PC-9 (cell line): ENCODE measurements at regions not wholly inside any gene's neighbourhood (a gene's known extent, or its start where the extent isn't known, plus 50 kb on each side); places are given as distances from the start of the nearest gene placed in this dataset.

Source experiments
- EZH2 ChIP-seq: fragments of 200-600 bp; sonication (generic); IDR thresholded peaks from 2 replicates; pipeline ENCODE4 v1.8.0; 2017; ENCODE audit warnings: antibody characterized with exemption, low read depth
- TF ChIP-seq, protein P1 (sequence below): fragments of 200-600 bp; sonication (generic); conservative IDR thresholded peaks from 2 replicates; pipeline ENCODE4 v1.6.1; 2017; ENCODE audit warnings: mixed run types, antibody characterized with exemption, mild to moderate bottlenecking, moderate library complexity

GRCh38 chr22:26974914-26975803 lies 317.8 kb downstream of the MIAT start:
- TF ChIP-seq, protein P1, sequence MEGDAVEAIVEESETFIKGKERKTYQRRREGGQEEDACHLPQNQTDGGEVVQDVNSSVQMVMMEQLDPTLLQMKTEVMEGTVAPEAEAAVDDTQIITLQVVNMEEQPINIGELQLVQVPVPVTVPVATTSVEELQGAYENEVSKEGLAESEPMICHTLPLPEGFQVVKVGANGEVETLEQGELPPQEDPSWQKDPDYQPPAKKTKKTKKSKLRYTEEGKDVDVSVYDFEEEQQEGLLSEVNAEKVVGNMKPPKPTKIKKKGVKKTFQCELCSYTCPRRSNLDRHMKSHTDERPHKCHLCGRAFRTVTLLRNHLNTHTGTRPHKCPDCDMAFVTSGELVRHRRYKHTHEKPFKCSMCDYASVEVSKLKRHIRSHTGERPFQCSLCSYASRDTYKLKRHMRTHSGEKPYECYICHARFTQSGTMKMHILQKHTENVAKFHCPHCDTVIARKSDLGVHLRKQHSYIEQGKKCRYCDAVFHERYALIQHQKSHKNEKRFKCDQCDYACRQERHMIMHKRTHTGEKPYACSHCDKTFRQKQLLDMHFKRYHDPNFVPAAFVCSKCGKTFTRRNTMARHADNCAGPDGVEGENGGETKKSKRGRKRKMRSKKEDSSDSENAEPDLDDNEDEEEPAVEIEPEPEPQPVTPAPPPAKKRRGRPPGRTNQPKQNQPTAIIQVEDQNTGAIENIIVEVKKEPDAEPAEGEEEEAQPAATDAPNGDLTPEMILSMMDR, result no peak
- no peak for TF ChIP-seq EZH2
